ENCODE measurements at regions not wholly inside any gene's neighbourhood (a gene's known extent, or its start where the extent isn't known, plus 50 kb on each side); places are given as distances from the start of the nearest gene placed in this dataset.
A peak's percentile ranks its signal among the peaks of the same experiment; 100 is the strongest.

- no peak for DNase-seq
Observed at GRCh38 chr5:125262782-125263181, 516.3 kb upstream of the ZNF608 start.

- DNase-seq, result no peak
Observed at GRCh38 chr5:125263356-125263755, 516.9 kb upstream of the ZNF608 start.

DNA sequence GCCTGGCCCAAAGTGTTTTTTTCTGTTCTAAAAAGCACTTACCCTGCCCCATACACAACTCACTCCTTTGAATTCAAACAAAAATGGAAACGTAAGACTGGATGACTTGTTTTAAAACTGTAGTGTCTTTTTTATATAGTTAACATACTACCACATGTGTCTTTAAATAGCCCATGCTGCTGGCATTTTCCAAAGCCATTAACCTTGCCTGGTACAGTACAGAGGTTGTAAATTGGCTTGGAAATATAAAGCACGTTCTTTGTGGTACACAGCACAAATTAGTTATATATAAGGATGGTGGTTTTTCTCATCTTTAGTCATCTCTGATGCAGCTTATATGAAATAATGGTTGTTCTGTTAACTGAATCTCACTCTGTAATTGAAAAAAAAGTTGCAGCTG lies 519.7 kb upstream of the ZNF608 start:
- DNase-seq, result no peak

GRCh38 chr5:125267636-125268248 lies 521.3 kb upstream of the ZNF608 start:
- DNase-seq, result peak; percentile 99

DNA sequence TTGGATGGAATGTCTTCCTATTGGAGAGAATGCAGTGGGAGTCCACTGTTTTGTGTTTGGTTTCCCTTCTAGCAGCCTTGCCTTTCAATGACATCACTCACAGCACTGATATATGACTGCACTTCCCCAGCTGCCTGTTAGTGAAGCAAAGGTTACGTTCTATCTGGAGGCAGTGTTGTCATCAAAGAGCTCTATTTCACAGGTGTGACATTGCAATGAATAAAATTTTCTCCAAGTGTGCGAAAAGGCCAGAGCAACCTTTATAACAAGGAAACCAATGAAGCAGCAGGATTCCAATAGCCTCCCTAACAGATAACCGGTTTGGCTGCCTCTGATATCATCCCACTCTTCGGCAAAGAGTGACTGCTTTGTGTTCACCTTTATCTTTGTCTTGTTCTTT lies 523.5 kb upstream of the ZNF608 start:
- DNase-seq, result no peak

DNA sequence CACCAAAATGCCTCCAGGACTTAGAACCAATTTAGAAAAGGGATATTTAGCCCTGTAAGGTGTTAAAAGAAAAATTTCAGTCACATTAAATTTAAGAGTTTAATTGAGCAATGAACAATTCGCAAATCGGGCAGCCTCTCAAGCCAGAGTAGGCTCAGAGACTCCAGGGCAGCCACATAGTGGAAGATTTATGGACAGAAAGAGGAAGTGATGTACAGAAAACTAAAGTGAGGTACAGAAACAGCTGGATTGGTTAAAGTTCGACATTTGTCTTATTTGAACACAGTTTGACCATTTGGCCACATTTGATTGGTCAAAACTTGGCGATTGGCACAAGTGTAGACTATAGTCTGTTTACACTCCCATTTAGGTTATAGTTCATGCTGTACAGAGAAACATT lies 525.9 kb upstream of the ZNF608 start:
- no peak for DNase-seq

- no peak for DNase-seq
Observed at GRCh38 chr5:125274211-125274610, 527.8 kb upstream of the ZNF608 start.

- DNase-seq, result no peak
Observed at GRCh38 chr5:125274938-125275724, 528.7 kb upstream of the ZNF608 start.

GRCh38 chr5:125275725-125276090 lies 529.3 kb upstream of the ZNF608 start:
- DNase-seq, result no peak

DNA sequence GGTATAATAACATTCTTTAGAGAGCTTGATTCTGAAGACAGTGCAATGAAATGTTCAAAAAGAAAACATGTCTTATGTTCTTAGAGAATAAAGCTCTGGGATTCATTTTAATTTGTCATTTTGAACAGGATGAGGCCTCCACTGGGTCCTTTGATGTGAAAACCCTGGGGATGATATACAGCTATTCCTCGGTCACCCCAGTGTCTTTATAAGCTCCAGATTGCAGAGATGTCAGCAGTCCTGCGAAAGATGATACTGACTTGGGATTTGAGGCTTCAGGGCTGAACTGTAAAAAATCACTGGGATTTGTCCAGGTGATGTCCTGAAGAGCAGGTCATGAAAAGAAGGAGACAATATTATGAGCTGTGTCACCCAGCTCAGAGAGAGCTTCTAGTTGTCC lies 529.7 kb upstream of the ZNF608 start:
- peak; percentile 30 for DNase-seq

DNA sequence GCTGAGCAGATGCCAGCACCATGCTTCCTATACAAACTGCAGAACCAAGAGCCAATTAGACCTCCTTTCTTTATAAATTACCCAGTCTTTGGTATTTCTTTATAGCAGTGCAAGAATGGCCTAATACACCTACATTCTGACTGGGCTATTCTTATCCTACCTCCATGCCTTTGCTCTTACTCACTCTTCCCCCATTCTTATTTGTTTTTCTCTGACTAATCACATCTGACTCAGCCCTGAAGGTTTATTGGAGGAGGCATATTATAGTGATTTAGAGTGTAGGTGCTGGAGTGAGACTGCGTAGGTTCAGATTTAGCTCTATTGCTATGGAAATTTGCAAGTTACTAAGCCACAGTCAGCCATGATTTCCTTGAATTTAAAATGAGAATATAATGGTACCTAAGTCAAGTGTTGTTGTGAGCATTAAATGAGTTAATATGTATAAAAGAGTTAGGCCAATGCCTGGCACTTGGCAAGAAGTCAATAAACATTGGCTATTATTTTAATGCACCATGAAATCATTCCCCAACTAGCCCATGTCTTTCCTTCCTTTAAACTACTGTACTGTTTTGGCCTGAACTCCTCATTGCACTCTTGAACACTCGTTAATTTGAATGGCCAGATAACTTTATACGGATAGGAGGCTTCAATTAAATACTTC lies 531.2 kb upstream of the ZNF608 start:
- DNase-seq, result no peak

DNA sequence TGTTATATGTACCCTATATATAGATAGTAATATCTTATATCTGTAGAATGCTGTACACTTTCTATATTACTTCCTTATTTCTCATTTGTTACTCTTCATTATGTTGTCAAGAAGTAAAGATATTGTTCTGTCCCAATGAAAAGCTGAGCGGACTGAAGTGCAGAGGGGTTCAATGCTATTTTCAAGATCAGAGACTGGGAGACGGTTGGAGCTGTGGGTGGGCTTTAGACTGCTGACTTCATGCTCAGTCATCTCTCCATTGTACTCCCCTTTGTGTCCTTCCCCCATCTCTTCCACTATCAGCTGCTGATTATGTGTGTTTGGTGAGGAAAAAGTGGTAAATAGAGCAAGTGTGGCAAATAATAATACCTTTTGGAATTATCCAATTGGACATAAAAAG lies 532.3 kb upstream of the ZNF608 start:
- no peak for DNase-seq

- no peak for DNase-seq
Observed at GRCh38 chr5:125281667-125282066, 535.2 kb upstream of the ZNF608 start.

GRCh38 chr5:125283372-125283771 lies 536.9 kb upstream of the ZNF608 start:
- DNase-seq, result no peak

DNA sequence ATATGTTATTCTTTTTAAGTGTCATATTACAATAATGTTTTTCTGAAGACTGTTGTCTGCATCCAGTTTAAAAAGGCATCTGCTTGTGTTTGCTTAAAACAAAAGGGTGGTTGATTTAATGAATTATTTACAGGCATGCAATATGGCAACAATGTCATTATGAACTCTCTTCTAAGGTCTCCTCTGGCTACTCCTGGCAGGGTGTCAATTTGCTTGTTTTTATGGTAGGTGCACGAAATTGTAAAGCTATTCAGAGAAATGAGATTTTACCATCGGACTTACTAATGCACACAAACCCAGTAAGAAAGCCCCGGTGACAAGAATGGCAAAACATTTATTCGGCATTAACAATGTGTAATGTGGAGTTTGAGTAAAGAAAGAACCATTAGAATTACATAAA lies 539.8 kb upstream of the ZNF608 start:
- DNase-seq, result no peak

- DNase-seq, result no peak
Observed at GRCh38 chr5:125289606-125290005, 543.2 kb upstream of the ZNF608 start.

DNA sequence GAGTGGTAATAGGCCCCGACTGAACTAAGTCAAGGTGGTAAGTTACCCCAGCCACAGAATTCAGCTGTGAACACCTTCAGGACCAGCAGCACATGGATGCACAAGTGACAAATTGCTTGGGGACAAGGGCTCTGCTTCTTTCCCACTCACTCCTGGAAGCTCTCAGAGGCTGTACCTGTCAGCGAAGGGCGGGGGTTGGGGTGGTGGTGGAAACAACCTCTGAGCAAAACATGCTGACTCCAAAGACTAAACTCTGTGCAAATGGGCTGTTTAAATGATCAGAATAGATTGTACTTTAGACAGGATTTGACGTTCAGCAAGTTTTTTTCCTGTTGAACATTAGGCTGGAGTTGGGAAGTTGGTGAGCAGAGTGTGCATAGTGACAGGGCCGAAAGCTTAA lies 544.5 kb upstream of the ZNF608 start:
- no peak for DNase-seq

- DNase-seq, result no peak
Observed at GRCh38 chr5:125291447-125291846, 545.0 kb upstream of the ZNF608 start.

DNA sequence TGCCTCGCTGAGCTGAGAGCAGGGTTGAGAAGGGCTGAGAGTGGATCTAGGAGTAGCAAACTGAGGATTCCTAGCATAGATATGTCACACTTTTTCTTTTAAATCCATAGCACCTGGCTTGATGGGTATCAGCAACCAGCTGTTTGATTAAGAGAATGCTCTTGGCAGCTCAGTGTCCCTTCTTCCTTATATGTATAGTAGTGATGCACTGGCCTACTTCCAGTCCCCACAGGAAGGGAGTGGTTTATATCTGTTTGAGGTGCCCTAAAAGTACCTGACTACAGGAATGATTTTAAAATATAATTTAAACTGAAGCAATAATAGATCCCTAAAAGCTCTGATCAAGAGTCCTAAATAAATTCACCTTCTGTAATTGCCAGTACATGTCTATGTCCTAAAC lies 546.8 kb upstream of the ZNF608 start:
- DNase-seq, result peak; percentile 4

GRCh38 chr5:125293726-125294125 lies 547.3 kb upstream of the ZNF608 start:
- DNase-seq, result peak; percentile 87

DNA sequence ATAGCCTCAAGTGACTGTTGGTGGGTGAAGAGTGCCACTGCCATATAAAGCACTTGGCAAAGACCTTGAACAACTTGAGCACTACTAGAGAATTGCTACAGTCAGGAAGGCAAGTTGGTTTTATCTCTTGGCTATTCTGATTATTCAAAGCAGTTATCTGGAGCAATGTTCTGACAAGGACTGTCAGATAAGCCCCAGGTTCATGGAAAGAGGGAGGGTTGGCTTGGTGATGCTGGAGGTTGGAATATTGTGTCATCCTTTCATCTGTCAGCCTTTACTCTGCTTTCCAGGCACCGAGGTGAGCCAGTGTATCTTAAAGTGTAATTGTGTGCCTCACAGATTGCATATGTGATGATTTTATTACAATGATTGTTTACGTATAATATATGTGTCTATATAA lies 548.4 kb upstream of the ZNF608 start:
- DNase-seq, result no peak

DNA sequence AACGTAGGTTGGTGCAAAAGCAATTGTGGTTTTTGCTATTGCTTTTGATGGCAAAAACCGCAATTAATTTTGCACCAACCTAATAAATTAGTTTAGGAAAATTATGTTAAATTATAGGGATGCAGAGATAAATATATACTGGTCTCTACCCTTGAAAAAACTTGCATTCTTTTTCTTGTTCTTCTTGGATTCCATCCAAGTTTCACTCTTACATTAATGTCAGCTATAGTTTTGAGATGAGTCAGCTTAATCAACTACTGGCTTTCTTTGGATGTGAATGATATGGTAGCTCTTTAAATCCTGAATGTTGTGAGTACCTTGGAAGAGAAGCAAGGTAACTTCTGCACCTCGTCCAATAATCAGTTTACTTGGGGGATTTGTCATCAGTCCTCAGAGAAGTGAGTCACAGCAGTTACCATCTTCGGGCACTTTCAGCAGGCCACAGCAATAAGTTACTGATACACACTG lies 549.0 kb upstream of the ZNF608 start:
- DNase-seq, result no peak

DNA sequence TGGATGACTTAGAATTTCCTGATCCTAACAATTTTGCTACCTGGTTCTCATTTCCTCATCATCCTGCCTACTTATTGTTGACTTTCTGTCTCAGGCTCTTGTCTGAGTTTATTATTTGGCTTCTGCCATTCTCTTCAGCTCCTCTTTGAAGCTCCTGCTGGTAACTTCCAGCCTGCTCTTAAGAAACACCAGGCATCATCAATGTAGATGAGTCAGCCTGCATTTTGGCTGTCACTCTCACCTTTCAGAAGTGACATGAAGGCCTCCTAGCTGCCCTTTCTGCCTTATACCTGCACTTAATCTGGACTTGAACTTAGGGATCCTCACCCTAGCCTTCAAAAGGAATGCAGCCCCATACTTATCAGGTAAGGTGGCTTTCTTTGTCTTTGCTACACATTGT lies 551.8 kb upstream of the ZNF608 start:
- DNase-seq, result no peak

DNA sequence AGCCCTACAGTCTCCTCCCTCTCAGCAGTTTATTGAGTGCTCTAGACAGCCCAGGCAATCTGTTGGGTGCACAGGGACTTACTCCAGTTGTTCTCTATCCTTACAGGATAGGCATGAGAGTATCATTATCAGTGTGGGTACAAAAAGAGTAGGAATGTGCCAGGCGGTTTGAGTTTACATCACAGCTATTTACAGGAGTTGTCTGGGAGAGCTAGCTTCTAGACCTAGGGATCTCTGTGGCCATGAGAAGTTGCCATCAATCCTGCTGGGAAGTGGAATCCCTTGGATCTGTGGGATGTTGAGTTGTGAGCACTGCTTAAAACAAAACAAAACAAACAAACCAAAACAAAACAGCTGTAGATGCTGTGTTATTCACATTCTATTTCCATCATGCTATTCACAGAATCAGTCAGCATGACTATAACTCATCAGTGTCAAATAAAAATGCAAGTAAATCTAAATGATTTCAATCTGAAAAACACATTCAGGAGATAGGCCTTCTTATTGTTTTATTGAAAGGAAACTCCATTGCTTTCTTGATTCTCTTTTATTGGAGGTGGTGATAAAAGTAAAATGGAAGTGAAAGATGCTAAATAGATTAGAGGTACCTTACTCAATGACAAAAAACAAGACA lies 552.4 kb upstream of the ZNF608 start:
- DNase-seq, result no peak
